HG03135 (cell line): ENCODE measurements at regions not wholly inside any gene's neighbourhood (a gene's known extent, or its start where the extent isn't known, plus 50 kb on each side); places are given as distances from the start of the nearest gene placed in this dataset.

ENCODE experiments used
- ATAC-seq: cut with Tn5 transposase; IDR thresholded peaks from one replicate; pipeline ENCODE4 v1.9.1; 2021; ENCODE audit warnings: mild to moderate bottlenecking, moderate library complexity; ENCODE audit not compliant: unreplicated experiment

DNA sequence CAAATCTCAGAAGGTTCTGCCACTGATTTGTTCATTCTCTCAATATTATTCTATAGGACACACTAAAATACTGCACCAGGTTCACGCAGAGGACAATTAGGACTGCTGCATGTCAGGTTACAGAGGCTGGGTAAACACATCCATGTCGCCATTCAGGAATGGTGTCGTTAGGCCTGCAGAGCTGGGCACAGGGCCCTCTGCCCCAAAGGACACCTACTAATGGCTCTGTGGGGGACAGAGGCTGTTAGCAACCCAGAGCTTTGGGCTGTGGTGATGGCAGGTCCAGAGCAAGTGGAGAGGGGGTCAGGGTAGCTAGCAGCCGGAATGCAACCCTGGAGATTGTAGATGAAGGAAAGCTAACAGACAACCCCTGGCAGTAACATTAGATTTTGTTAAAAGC is 115.9 kb downstream of the TTC32 start:
- ATAC-seq = no peak

DNA sequence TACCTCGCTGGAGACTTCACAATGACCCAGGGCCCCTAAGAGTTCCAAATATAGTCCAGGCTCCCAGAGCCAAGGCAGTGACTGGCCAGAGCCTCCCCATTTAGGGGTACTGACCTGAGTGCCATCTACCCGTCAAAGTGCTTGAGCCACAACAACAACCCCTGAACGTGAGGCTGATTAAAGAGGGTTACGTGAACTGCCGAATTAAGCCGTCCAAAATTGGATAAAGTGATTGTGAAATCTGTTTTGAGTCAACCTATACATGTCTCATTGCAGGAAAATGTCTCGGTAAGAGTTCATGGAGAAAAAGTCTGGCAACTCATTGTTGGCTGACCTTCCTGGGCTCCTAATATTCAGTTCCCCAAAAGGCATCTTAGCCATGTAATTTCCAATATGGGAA is 116.3 kb downstream of the TTC32 start:
- ATAC-seq = no peak

DNA sequence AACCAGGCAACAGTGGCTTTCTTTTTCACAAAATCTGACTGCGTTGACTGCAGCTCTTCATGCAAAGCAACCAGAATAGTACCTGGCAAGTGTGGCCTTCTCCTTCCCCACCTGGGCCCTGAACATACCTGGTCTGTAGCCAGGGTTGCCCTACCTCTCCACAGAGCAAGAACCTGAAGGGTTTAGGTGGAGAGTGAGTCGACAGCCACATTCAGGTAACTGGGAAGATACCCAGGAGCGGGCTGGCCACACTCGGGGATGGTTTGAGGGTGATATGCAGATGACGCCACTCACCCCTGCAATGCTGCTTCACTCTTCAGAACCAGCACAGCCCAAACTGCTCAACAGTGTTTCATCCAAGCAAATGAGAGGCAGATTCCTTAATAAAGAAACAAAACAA is 117.3 kb downstream of the TTC32 start:
- ATAC-seq = no peak

DNA sequence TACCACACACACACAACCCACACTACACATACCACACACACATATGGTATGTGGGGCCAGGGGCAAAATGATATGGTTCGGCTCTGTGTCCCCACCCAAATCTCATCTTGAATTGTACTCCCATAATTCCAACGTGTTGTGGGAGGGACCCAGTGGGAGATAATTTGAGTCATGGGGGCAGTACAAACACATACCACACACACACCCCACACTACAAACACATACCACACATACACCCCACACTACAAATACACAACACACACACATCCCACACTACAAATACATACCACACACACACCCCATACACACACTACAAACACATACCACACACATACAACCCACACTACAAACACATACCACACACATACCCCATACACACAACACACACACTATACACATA is 117.8 kb downstream of the TTC32 start:
- ATAC-seq = no peak

DNA sequence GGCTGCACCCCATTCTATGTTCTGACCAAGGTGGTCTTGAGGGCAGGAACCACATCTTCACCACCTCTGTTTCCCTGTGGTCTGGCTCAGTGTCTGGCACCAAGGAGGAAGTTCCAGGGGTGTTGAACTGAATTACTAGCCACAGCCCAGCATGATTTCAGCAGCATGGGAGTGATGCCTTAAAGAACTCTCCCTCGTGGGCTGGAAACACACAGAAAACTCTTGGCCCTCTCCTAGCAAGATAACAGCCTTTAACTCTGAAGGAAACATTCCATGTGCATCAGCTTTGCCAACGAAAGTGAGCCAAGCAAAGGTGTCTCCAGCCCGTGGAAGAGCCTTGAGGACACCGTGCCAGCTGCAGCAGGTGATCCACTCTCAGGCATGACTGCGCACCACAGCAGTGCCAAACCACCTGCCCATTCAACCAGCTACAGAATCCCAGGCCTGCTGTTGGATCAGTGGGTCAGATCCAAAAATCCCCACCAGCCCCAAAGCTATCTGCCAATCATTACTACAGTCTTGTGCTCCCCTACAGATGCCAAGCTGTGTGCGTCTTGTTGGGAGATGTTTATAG is 124.8 kb downstream of the TTC32 start:
- no peak for ATAC-seq

DNA sequence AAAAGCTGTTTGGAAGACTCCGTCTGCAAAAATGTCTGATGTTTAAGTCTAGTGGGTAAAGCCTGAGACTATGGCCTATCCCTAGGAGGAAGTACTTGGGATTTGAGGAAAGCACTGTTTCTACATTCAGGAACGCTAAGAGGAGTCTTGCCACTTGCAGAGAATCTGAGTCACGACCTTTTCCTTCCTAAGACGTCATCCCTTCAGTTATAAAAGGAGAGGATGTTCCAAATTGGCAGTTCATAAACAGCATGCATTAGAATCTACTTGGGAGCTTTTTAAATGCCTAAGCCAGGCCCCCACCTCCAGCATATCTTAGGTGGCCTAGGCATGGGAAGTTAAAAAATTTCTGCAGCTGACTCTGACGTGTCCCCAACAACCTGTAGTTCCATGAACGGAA is 125.9 kb downstream of the TTC32 start:
- no peak for ATAC-seq

DNA sequence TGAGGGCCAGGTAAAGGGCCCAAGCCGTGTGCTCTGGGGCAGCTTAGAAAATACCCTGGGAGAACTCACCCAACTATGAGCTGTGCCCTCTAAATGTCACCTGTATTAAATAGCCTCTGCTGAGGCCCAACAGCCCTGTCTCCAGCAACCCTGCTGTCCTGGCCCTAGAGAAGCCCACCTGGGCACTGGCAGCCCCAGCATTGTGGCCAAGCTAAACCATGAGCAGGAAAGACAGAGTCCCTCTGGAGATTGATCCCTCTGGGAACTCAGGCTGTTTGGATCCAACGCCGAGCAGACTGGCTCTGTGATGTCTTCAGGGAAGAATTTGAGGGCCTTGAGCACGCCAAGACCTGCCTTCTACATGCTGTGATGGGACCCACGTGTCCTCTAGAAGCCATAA is 126.5 kb downstream of the TTC32 start:
- no peak for ATAC-seq

DNA sequence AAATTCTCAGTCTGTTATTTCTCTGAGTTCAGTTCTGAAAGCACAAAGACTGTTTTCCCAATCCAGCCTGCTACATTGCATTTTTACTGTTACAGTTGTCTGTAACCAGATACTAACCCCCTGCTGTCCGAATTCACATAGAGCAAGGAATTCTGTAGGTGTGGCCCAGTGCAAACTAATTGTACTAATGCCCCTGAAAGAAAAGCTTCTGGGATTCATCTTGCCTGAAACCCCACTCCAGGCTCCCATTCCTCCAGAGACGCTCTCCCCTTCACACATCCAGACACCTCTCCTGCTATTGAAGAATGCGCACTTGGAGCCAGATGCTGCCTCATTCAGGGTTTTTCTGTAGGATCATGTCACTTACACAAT is 127.0 kb downstream of the TTC32 start:
- ATAC-seq = no peak

DNA sequence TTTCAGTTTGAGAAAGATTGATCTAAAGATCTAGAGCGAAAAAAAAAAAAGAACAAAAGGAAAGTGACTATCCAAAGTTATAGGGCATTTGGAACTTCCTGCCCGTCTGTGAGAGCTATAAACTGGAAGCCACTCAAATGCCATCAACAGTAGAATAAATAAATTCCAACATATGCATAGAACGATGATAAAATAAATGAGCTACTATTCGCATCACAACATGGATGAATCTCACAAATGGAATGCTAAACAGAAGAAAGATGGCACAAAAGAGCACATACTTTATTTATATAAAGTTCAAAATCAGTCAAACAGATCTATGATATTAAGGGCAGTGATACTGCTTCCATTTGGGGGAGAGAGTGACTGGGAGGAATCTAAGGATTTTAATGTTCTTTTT is 128.8 kb downstream of the TTC32 start:
- ATAC-seq = no peak

DNA sequence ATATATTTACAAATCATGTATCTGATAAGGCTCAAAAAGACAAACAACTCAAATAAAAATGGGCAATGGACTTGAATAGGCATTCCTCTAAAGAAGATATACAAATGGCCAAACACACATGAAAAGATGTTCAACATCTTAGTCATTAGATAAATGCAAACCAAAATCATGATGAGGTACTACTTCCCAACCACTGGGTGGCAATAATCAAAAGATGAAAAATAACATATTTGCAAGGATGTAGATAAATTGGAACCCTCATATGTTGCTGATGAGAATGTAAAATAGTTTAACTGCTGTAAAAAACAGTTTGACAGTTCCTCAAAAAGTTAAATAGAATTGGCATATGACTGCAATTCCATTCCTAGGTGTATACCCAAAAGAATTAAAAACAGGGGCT is 132.3 kb downstream of the TTC32 start:
- ATAC-seq = no peak

DNA sequence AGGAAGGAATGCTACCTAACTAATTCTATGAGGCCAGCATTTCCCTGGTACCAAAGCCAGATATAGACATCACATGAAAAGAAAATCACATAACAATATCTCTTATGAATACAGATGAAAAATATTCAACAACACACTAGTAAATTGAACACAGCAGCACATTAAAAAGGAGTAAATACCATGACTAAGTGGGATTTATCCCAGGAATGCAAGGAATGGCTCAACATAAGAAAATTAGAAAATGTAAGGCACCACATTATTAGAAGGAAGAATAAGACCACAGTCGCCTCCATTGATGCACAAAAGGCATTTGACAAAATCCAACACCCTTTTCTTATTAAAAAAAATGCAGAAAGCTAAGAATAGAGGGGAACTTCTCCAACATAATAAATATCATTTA is 133.9 kb downstream of the TTC32 start:
- no peak for ATAC-seq

DNA sequence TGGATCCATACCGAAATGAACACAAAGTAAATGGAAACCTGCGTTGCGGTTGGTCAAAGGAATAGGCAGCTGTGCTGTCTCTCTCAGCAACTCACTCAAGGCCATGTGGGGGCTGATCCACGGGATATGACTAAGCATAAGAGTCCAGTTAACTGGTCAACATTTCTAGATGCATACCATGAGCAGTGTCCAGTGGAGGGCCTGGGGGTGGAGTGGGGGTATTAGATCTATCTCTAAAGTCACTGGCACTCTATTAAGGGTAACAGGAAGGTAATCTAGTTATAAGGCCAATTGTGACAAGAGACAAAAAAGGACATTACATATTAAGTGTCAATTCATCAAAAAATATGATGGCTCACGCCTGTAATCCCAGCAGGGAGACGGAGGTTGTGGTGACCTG is 136.8 kb downstream of the TTC32 start:
- ATAC-seq = no peak

DNA sequence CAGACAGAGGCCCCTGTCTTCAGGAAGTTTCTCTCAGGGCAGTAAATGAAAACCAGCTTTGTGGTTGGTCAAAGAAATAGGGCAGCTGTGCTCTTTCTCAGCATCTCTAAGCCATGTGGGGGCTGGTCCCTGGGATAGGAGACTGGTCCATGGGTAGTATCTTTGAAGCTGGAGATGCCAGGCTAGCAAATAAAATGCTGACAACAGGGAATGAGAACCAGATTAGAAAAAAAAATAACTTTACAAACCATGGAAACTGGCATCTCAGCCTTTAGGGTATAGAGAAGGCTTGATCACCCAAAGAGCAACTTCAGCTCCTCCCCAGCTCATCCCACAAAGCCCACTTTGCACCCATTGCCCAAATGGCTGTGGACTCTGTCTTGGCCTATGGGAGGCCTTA is 138.1 kb downstream of the TTC32 start:
- no peak for ATAC-seq

DNA sequence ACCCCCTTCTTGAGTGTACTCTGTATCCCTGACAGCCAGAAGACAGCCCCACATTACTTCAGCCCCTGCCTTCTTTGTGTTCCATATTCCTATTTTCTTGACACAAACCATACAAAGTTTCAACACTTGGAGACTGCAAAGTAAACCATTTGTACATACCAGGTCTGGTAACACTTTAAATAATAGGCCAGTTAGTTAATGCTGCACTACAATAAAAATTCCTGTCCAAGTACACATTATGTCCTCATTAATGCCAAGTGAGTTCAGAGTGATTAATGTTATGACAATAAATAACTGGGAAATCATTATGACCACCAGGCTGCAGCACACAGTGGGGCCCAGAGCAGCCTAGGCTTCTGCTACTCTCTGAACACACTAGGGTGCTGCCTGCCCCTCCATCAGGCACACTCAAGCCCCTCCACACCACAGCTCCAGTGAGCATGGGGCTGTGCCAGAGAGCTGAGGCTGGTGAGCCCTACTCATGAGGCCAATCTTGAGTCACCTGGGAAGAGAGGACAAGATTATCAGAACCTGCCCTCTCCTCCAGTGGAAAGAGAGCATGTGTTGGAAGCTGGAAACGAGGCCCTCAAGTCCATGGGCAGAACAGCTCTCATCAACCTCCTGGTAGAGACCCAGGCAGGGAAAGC is 138.7 kb downstream of the TTC32 start:
- ATAC-seq = no peak

DNA sequence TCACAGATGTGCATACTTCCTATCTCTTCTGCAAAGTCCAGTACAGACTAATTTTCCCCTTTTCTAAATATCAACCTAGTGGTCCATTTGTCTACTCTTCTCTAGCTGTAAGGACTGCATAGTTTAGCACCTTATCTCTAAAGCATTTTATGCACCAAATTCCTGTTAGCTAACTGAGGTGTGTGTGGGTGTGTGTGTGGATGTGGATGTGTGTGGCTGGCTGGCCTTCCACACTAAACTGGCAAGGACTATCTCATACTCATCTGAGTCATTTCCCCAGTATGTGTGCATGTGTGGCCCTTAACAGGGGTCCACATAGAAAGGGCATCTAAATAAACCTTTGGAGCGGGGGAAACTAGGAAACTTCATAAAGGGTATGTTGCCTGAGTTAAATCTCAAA is 139.6 kb downstream of the TTC32 start:
- no peak for ATAC-seq

DNA sequence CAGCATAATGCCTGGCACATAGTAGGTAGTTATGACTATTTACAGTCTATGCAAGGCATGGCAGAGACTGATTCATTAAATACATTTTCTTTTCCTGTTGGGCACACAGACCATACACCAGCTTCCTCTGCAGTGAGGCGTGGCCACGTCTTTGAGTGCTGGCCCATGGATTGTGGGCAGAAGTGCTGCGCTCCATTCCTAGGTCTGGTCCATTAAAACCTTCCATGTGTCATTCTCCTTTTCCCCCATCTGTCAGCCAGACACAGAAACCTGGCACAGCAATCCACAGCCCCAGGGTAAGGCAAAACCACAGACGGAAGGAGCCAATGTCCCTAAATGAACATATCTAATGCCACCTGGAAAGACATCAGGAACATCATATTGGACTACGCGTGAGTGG is 141.9 kb downstream of the TTC32 start:
- ATAC-seq = no peak

DNA sequence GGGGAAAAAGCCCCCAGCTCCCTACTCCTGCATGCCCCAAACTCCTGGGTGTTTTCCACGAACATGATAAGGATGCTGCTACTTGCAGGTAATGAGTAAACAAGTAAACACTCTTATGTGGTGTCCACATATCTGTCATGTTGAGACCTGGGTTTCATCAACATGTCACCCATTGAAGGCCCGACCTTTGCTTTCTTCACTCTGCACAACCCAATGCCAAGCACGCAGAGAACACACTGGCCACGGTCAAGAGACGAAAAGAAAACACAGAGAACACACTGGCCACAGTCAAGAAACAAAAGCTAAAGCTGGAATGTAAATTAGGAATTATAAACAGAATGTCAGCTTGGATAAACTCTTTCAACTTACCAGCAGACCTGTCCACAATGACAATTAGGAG is 143.1 kb downstream of the TTC32 start:
- ATAC-seq = no peak

DNA sequence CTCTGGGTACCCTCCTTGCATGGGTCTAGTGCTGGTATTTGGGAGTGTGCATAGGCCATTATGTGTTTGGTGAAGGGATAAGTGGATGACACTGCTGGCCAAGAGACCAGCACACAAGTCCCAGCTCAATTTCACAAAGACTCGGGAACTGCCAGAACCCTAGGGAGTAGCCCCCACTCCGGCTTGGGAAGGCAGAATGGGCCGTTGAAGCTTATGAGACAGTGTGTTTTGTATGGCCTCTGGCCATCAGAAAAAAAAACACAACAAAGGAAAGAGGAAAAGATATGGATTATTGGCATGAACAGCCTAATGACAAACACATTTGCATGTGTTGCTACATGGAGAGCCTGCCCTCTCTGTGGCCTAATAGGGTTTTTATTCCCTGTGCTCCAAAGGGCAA is 144.2 kb downstream of the TTC32 start:
- no peak for ATAC-seq

DNA sequence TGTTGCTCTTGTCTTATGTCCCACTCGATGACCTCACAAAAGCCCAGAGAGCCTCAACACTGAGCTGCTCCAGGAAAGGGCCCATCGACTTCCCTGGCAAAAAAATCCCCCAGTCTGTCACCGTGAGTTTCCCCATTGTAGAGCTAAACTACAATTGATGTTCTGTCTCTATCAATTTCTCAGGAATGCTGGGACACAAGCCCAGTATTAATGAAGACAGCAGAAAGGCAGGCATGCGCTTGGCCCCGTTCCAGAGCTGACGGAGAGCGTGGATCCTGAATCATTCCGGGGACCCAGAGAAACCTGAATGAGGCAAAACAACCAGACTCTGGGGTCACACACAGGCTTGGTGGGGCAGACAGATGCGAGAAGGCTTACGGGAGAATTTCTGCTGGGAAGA is 146.9 kb downstream of the TTC32 start:
- no peak for ATAC-seq

DNA sequence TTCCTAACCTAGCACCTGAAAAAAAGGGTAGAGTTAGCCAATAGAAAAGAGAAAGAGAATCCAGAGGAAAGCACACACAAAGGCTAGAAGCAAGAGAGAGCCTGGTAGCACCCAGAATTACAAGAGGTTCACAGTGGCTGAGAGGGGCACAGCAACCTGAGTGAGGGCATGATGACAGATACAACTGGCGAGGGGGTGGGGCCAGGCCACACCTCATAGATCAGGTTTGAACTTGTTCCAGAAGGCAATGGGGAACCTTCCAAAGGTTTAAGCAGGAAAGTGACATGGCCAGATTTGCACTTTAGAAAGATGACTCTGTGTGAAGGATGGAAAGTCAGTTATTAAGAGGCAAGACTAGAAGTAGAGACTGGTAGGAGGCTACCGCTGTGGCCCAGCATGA is 148.0 kb downstream of the TTC32 start:
- ATAC-seq = no peak

DNA sequence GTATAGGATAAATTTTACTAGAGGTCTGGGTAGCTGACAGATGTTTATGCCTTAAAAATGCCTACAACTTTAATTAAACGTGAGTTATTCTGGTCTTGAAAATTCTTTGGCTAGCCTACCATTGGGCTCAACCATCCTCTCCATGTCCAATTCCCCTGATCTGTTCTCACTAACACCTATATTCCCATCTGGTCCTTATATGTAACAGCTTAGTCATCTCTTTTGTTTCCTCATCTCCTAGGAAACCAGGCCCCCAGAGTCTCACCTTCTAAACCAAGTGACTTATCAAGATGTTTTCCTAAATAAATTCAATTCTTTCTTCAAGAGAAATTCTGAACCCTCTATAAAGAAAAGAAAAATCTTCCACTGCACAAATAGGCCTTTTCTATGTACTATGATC is 148.5 kb downstream of the TTC32 start:
- no peak for ATAC-seq

DNA sequence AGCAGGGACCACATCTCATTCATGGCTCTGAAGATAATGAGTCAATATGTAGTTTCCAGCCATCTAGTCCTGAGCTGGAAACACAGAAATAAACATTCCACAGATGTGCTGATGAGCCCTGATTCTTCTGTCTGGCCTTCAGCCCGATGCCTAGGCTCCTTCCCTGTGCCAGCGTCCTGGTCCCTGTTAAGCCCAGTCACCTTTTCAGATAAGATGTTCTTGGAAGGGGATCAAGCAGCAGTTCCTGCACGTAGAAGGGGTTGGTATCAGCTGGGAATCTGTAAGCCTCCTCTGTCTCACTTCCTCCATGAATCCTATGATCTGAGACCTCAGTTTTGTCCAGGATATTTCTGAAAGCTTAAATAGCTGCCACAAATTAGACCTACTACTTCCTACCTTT is 149.3 kb downstream of the TTC32 start:
- ATAC-seq = no peak

DNA sequence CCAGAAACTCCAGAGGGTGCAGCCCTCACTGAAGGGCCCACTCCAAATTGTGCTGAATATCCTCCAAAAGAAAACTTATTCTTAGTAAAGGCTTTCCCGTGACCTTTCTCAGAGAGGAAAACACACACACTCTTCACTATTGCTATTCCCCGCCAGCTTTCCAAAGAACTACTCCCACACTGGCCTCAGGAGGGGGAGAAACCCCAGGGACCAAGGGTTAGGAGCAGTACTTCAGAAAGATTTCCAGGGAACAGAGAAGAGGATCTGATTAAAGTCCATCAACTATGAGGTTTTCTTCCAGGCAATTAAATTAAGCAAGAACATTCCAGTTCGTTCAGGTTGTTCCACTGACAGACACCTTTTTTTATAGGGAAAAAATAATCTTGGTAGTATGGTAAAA is 150.2 kb downstream of the TTC32 start:
- ATAC-seq = no peak
